Hematopoietic multipotent progenitor cell treated with erythropoietin and hydrocortisone succinate and interleukin-3 and kit ligand, for 4 days (in vitro differentiated cells): ENCODE measurements at regions not wholly inside any gene's neighbourhood (a gene's known extent, or its start where the extent isn't known, plus 50 kb on each side); places are given as distances from the start of the nearest gene placed in this dataset.
"Not testable (repeated sequence)": the region's sequence is repeated elsewhere in the genome, so short reads cannot be mapped to it uniquely, and the experiment has no call there.

Source experiments
- DNase-seq: peaks from one replicate; pipeline ENCODE4 v3.0.0-alpha.2; 2015

GRCh38 chr7:69388452-69389137 is 209.7 kb upstream of the AUTS2 start:
- no peak for DNase-seq

- DNase-seq = no peak
Observed at GRCh38 chr7:69389216-69389615, 209.1 kb upstream of the AUTS2 start.

DNA sequence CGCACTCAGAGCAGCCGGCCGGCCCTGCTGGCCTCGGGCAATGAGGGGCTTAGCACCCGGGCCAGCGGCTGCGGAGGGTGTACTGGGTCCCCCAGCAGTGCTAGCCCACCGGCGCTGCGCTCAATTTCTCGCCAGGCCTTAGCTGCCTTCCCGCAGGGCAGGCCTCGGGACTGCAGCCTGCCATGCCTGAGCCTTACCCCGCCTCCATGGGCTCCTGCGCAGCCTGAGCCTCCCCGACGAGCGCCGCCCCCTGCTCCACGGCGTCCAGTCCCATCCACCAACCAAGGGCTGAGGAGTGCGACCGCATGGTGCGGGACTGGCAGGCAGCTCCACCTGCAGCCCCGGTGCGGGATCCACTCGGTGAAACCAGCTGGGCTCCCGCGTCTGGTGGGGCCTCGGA is 204.4 kb upstream of the AUTS2 start:
- DNase-seq = not testable (repeated sequence)

GRCh38 chr7:69395061-69395714 is 203.1 kb upstream of the AUTS2 start:
- peak; percentile 40 for DNase-seq

GRCh38 chr7:69398986-69399385 is 199.3 kb upstream of the AUTS2 start:
- DNase-seq = no peak

DNA sequence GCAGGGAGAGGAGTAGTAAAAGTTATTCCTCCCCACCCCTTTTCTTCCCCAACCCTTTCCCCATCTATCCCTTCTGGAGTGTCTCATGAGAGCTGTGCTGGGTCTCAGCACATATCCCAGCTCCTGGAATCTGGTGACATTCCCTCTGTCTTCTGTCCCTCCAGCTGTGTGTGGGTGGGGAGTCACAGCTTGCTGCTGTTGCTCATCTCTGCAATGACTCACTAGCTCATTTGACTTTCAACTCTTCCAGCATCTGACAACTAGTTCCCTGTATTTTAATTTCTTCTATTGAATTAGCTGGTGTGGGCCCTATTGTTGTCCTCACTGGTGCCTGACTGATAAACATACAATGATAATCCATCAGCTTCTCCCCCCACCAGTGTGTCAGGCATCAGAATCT is 198.9 kb upstream of the AUTS2 start:
- no peak for DNase-seq

DNA sequence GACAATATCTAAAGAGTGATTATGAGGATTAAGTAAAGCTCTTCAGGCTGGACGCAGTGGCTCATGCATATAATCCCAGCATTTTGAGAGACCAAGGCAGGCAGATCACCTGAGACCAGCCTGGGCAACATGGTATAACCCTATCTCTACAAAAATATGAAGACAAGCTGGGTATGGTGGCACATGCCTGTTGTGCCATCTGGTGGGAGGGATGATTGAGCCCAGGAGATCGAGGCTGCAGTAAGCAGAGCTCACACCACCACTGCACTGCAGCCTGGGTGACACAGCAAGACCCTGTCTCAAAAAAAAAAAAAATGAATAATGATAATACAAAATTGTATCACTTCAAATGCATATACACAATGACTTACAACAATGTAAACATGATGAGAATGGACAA is 195.6 kb upstream of the AUTS2 start:
- DNase-seq = peak; percentile 14

DNA sequence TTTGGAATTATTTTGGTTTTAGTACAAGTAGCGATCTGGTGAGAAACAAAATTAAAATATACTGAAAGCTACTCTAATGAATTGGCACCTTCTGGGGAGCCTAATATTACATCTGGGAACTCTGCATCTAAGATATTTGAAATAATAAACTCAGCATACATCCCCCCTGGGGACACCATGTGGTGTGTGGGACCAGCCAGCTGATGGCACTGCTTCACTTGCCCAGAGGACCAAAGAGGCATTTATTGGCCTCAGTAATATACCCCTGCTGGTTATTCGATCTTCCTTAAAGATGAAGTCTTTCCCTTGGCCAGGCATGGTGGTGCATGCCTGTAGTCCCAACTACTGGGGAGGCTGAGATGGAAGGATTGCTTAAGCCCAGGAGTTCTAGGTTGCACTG is 195.1 kb upstream of the AUTS2 start:
- peak; percentile 73 for DNase-seq

DNA sequence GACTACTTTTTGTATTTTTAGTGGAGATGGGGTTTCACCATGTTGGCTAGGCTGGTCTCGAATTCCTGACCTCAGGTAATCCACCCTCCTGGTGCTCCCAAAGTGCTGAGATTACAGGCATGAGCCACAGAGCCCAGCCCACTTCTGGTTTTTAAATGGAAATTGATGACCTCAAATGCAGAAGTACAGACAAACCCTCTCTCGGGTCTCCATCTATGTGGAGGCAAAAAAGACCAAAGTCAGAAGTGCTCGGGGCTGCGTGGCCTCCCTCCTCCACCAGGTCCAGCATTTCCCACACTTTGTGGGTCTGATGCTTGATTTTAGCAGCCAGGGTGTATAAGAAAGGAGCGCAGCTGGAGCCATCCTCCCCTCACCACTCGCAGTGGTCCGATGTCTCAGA is 187.3 kb upstream of the AUTS2 start:
- DNase-seq = no peak

DNA sequence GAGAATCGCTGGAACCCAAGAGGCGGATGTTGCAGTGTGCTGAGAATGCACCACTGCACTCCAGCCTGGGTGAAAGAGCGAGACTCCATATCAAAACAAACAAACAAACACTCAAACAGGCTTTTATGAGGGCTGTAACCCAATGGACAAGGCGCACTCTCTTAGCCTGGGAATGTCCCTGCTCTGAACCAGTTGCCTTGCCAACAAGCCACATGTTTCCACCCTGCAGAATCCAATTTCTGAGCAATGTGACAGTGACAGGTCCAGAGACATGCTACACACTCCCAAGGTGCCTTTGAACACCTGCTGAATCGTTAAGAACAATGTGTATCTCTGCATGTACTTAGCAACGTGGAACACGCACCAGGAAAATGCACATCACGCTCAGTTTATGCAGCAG is 186.8 kb upstream of the AUTS2 start:
- DNase-seq = no peak

- DNase-seq = peak; percentile 93
Observed at GRCh38 chr7:69412331-69413146, 185.7 kb upstream of the AUTS2 start.

DNA sequence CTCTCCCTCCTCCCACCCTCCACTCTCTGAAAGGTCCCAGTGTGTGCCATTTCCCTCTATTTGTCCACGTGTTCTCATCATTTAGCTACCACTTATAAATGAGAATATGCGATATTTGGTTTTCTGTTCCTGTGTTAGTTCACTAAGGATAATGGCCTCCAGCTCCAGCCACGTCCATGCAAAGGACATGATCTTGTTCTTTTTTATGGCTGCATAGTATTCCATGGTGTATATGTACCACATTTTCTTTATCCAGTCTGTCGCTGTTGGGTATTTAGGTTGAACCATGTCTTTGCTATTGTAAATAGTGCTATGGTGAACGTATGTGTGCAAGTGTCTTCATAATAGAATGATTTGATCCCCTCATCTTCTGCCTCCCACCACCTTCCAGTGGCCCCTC is 183.7 kb upstream of the AUTS2 start:
- DNase-seq = no peak

GRCh38 chr7:69418869-69419670 is 179.2 kb upstream of the AUTS2 start:
- peak; percentile 92 for DNase-seq

GRCh38 chr7:69419934-69420333 is 178.3 kb upstream of the AUTS2 start:
- peak; percentile 52 for DNase-seq

- peak; percentile 88 for DNase-seq
Observed at GRCh38 chr7:69422574-69422985, 175.7 kb upstream of the AUTS2 start.

DNA sequence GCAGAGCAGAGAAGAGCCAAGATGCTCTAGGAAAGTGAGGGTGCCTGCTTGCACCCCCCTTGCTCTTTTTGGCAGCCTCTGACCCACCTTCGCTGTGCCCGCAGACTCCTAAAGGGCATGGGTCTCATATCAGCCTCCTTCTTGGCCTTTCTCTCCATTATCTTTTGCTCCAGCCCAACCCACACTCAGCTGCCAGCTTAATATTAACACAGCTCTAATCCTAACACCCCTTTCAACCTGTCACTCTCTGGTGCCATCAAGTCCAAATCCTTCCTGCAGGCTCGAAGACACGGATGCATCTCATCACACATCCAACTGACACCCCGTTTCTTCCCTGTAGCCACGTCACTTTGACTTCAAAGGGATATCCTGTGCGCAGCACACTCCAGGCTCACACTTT is 171.6 kb upstream of the AUTS2 start:
- DNase-seq = peak; percentile 51

DNA sequence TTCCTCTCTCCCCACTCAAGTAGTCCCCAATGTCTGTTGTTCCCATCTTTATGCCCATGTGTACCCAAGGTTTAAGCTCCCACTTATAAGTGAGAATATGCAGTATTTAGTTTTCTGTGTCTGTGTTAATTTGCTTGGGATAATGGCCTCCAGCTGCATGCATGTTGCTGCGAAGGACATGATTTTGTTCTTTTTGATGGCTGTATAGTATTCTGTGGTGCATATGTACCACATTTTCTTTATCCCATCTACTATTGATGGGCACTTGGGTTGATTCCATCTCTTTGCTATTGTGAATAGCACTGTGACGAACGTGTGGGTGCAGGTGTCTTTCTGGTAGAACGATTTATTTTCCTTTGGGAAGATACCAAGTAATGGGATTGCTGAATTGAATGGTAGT is 170.2 kb upstream of the AUTS2 start:
- no peak for DNase-seq

GRCh38 chr7:69429911-69430383 is 168.3 kb upstream of the AUTS2 start:
- peak; percentile 20 for DNase-seq

DNA sequence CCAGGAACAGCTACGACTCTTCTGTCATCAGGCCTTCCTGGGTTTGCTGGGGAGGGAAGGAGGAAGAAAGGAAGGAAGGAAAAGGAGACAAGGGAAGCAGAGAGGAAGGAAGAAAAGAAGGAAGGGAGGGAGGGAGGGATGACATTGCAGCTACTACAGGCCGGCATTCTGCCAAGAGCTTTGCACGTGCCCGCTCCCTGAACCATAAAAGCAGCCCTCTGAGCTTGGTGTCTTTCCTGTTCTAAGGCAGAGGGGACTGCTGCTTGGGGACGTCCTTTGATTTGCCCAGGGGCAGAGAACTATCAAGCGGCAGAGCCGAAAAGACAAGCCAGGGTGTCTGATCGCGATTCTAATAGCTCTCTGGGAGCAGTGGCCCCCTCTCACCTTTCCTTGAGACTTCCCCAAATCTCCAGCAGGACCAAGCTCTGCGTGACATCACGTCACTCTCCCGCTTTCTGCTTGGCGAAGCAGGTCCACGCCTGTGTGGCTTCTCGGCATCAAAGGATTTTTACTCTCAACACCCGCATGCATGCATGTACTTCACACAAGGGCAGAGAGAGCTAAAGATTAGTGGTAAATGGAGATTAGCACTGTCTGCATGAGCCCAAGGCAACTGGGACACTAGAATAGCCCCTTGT is 167.8 kb upstream of the AUTS2 start:
- peak; percentile 80 for DNase-seq

- DNase-seq = no peak
Observed at GRCh38 chr7:69431626-69432025, 166.6 kb upstream of the AUTS2 start.

DNA sequence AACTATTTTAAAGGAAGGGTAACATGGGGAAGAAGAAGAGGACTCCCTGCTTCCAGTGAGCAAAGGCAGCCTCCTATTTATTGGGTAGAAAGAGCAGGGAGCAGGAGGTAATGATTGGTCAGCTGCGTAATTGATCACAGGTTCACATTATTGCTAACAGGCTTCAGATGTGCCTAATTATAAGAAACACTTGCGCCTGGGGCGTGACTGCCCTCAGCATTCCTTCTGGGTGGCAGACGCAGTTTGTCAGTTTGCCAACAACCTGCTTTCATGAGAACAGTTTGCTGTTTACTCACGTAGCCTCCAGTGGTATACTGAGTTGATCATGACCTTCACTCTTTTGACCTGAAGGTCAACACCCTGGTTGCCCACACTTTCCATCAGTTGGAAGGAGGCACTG is 166.0 kb upstream of the AUTS2 start:
- not testable (repeated sequence) for DNase-seq

DNA sequence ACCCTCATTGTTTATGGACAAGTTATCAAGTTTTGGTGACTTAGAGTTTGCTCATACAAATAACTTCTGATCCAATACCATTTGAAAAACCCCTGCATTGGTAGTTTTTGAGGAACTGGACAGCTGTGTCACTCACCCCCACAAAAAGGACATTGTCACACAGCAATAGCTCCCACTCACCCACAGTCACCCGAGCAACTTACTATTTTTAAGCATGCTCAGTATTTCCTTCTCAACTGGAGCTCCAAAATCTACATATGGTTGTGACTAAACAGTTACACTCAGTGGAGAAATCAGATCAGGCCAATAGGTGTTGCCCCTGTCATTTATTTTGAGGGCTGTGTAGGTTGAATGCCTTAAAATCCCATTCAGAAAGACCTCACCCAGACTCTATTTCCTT is 165.2 kb upstream of the AUTS2 start:
- no peak for DNase-seq
